ENCODE measurements at regions not wholly inside any gene's neighbourhood (a gene's known extent, or its start where the extent isn't known, plus 50 kb on each side); places are given as distances from the start of the nearest gene placed in this dataset.

GRCh38 chr18:66264130-66264529 lies 339.8 kb downstream of the CDH19 start:
- Histone ChIP-seq H3K27ac (ENCODE audit: low read depth, low read length) (no peak overlapping the region), H2BK120ac (replicated peaks; ENCODE audit: low read depth, low read length) (no peak overlapping the region), H4K5ac (ENCODE audit: insufficient read length, low read depth, low read length) (no peak overlapping the region), H3K27me3 (replicated peaks in 1 of 4; ENCODE audit: control insufficient read depth in 3 of 4, extremely low read depth in 1 of 4, insufficient read depth in 3 of 4, low read length in 3 of 4) (no peaks in the 10 kb centered on the region), H3K4me1 (replicated peaks in 1 of 4; ENCODE audit: control insufficient read depth in 3 of 4, insufficient read depth in 4 of 4, low read length in 3 of 4) (no peaks in the 10 kb centered on the region), H2BK15ac (ENCODE audit: low read length) (no peak overlapping the region), H4K8ac (ENCODE audit: extremely low read depth, insufficient read depth, low read length) (no peak overlapping the region), H2AK5ac (ENCODE audit: low read depth, low read length) (no peak overlapping the region), H3K56ac (replicated peaks; ENCODE audit: insufficient read length, low read depth, low read length) (no peak overlapping the region), H2AFZ (ENCODE audit: low read length) (no peak overlapping the region), H4K91ac (replicated peaks; ENCODE audit: insufficient read length, low read length) (no peak overlapping the region), H2BK20ac (ENCODE audit: low read length) (no peak overlapping the region), H3K36me3 (ENCODE audit: control insufficient read depth in 2 of 4, insufficient read depth in 4 of 4, low read length in 3 of 4) (peaks cover 0 to 2% (median 0%) of the 10 kb centered on the region in 4 experiments; a peak in 1 of 8 replicates), H4K20me1 (replicated peaks in 1 of 2; ENCODE audit: control insufficient read depth in 1 of 2, insufficient read depth in 2 of 2, low read length in 2 of 2) (no peaks in the 10 kb centered on the region), H3K79me1 (ENCODE audit: low read depth, low read length) (no peaks in the 10 kb centered on the region), H3K23ac (ENCODE audit: insufficient read length) (no peak overlapping the region), H3K14ac (ENCODE audit: insufficient read length) (no peak overlapping the region), H3K23me2 (ENCODE audit: low read depth, low read length) (no peaks in the 10 kb centered on the region), H3K4me3 (ENCODE audit: extremely low read depth in 1 of 4, insufficient read depth in 2 of 4, low read depth in 3 of 4, low read length in 4 of 4) (no peak overlapping the region), H3K79me2 (ENCODE audit: control insufficient read depth in 1 of 2, insufficient read depth in 2 of 2, low read length in 2 of 2) (no peaks in the 10 kb centered on the region), H3K4me2 (ENCODE audit: insufficient read depth in 1 of 2, low read depth in 2 of 2, low read length in 2 of 2) (no peak overlapping the region), H3K9ac (replicated peaks in 1 of 4; ENCODE audit: extremely low read depth in 1 of 4, low read depth in 3 of 4, low read length in 3 of 4) (no peak overlapping the region), H2BK12ac (ENCODE audit: low read depth, low read length) (no peak overlapping the region), H3K18ac (ENCODE audit: extremely low read depth, low read length) (no peak overlapping the region), H2BK5ac (ENCODE audit: low read depth, low read length) (no peak overlapping the region), H3K4ac (replicated peaks; ENCODE audit: insufficient read length, low read depth, low read length) (no peak overlapping the region), H3K9me3 (ENCODE audit: insufficient read depth in 2 of 2, low read depth in 1 of 2, low read length in 1 of 2) (peaks cover 7% of the 10 kb centered on the region in 2 experiments; a peak in 3 of 4 replicates)
- ChIA-PET CTCF (ENCODE audit: partially characterized antibody) (no interaction called here), POLR2A (ENCODE audit: partially characterized antibody) (no interaction called here)
- DNase-seq (ENCODE audit: low read depth in 1 of 2, low spot score in 2 of 2), result no peak
- 98% methylated on average over 2 of the region's 2 CpGs; no CpG with 5 or more reads in 1 of the 2 experiments for WGBS, 2 experiments (ENCODE audit: extremely low coverage in 1 of 2, insufficient coverage in 1 of 2, insufficient read length in 1 of 2, insufficient replicate concordance in 2 of 2, low coverage in 1 of 2, low lambda C conversion rate in 2 of 2, missing lambda C conversion rate in 1 of 2)
- TF ChIP-seq RFX5 (IDR thresholded peaks at IDR 0.05; ENCODE audit: borderline replicate concordance, low read depth, low read length), result no peak
- FAIRE-seq, result no peak
